Stimulated activated CD4-positive, alpha-beta T cell treated with anti-CD3 and anti-CD28 coated beads, Interleukin-15, amount 100 ng/mL, for 48 hours (primary cell): ENCODE measurements at regions not wholly inside any gene's neighbourhood (a gene's known extent, or its start where the extent isn't known, plus 50 kb on each side); places are given as distances from the start of the nearest gene placed in this dataset.

Experiments used
- DNase-seq, 2 donors: peaks; one replicate each; pipeline ENCODE4 v3.0.0-alpha.2; 2020; ENCODE audit warnings: low read depth in 2 of 2

DNA sequence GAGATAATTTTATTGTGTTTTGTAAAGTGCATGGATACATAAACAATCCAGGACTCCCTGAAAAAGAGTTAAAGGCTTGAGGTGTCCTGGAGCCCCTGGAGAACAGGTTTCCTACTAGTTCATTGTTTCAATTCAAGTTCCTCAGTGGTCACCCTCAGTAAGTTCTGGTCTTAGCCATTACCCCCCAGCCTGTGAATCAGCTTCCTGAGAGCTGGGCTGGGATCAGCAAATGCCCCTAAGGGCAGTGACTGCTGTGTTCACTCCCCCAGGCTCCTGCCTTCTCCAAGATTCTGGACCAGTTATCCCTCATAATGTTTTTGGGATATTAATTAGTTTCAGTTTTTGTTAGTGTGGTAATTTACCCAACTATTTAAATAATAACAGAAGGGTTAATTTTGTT, 151.6 kb upstream of the PRSS58 start:
- no peak for DNase-seq

DNA sequence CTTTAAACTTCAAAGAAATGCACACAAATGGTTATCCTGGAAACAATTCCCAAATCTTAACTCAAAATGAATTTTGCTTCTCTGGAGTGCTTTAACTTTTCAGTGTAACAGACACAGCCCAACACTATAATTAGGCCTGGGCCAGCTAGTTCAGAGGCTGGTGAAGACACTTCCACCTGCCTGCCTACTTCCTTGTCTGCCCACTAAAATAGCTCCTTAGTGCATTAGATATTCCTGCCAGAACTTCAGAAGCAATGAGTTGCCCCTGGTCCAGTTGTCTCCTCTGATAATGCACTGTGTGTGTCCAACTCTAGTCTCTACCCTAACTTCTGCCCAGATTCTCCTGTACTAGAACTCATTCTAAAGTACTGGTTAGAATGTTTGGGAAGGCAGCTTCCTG, 150.9 kb upstream of the PRSS58 start:
- no peak for DNase-seq

GRCh38 chr7:142407939-142408570, 150.2 kb upstream of the PRSS58 start:
- DNase-seq, result no peak

DNA sequence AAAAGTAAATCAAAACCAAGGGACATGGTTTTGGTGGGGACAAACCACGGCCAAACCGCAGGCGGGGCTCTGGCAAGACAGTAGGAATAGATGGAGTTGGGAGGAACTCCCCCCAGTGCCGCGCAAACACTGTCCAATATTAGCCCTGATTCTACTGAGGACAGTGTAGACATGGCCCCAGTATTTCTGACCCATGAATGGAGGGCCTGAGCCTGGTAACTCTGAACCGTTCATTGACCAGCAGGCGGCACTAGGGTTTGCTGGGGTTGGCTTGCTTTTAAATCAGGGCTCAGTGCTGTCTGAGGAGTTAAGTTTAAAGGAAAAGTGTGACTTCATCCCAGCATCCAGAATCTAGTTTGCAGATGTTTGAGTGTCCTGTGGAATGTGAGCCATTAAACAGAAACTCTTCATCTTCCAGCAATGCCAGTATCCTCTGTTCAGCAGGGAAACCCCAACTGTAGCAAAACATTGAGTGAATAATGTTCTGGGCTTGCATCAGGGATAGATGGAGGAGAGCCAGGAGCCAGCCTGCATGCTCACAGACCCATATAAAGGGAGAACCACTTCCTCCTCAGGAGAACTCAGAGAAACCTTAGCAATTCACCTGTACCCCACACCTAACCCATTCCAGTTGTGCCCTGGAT, 147.4 kb upstream of the PRSS58 start:
- DNase-seq, result no peak

DNA sequence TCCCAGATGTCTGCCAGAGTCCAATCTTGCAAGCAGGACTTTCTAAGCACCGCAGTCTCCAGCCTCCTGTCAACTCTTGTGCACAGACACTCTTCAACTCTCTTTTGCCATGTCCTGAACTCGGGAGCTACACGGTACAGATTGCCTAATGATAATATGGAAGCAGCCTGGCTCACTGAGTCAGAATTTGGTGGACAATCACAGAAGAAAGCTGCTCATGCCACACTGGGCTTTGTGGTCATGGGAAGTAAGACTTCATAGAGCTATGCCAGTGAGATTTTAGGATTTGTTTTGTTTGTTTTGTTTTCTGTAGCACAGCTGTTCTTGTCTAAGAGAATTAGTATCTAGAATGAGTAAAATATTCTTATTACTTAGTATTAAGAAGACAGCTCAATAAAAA, 144.1 kb upstream of the PRSS58 start:
- DNase-seq, result no peak

GRCh38 chr7:142400042-142400533, 142.2 kb upstream of the PRSS58 start:
- no peak for DNase-seq

GRCh38 chr7:142391191-142391992, 133.5 kb upstream of the PRSS58 start:
- DNase-seq, result peak; percentile 24 to 29

- DNase-seq, result no peak
These were observed 131.7 kb upstream of the PRSS58 start for GRCh38 chr7:142389544-142389943.

DNA sequence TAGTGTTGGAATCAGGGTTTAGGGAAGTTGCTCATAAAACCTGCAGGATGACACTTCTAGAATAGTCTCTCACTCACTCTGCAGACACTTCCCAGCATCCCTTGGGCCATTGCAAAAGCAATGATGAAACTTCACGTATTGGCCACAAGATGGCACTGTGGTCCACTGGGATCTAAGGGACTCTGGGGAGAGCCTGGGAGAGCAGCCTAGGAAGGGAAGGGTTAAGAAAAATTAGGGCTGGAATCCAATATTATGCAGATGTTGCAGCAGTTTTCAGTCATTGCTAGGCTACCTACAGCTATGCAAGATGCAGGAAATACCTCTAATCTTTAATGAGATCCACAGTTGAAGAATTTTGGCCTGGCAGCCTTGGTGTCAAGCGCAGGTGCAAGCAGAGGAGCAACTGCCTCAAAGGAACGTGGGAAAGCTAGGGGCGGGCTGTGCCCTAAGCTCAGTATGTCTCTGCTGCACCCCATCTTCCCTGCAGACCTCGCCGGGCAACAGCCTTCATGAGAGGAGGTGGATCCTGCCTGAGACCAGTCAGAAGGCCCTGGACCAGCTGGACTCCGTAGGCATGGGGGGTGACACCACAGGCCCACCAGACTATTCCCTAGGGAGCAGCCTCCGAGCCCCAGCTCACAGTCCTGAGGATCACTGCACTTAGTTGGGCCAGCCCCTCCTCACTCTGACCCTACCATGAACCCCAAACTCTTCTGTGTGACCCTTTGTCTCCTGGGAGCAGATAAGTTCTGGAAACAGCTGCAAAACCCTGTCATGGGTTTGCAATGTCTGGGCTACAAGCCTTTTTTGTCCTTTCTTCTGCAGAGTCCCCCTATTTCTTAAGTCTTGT, 127.9 kb upstream of the PRSS58 start:
- no peak for DNase-seq

DNA sequence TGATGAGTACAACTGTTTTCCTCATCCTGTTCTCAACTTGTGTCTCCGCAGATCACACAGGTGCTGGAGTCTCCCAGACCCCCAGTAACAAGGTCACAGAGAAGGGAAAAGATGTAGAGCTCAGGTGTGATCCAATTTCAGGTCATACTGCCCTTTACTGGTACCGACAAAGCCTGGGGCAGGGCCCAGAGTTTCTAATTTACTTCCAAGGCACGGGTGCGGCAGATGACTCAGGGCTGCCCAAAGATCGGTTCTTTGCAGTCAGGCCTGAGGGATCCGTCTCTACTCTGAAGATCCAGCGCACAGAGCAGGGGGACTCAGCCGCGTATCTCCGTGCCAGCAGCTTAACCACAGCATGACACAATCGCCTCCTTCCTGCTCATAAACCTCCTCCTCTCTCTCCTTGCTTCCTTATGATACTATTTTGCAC, 126.7 kb upstream of the PRSS58 start:
- DNase-seq, result peak; percentile 30 to 37

- DNase-seq, result no peak
These were observed 126.1 kb upstream of the PRSS58 start for GRCh38 chr7:142383841-142384492.

- DNase-seq, result no peak
These were observed 124.0 kb upstream of the PRSS58 start for GRCh38 chr7:142381727-142382390.

DNA sequence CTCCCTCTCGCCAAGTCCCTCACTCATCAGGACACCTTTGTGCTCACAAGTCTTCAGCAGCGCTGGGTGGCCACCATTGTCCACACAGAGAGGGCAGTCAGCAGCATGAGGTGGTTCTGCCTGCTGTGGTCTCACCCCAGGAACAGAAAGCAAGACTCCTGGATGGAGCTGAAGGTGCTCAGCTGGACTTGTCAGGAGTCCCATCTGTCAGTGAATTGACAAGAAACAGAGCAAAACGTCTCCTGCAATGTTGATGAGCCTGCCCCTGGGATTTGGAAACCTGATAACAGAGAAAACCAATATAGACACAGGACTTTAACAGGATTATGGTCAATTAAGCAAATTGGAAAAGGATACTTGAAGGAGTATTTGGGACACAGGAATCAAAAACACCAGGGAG, 122.2 kb upstream of the PRSS58 start:
- DNase-seq, result no peak

DNA sequence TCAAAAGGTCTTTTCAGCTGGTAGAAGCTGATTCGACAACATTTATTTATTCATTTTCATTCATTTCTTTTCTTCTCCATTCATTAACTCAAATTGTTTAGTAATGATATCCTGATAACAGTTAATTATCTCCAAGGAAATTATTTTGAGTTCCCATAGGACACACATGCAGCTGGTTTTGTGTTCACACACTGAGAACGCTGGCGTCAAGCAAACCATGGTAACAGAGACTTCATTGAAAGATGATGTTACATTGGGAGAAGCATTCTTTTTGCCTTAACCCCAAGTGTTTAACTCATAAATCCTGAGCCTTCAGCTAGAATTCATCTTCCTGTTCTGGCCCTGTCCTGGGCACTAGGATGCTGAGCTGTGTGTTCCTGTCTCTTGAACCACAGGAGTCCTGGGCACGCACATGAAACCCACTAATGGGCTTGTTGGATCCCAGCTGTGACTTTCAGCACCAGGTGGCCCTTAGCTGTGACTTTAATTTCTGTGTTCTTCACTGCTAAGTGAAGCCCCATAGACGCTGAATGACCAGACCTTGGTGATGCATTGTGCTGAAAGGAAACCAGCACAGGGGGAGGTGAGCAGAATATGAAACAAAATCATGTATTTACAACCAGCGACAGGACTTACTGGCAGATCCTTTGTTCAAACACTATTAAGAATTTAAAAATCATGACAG, 121.5 kb upstream of the PRSS58 start:
- no peak for DNase-seq

DNA sequence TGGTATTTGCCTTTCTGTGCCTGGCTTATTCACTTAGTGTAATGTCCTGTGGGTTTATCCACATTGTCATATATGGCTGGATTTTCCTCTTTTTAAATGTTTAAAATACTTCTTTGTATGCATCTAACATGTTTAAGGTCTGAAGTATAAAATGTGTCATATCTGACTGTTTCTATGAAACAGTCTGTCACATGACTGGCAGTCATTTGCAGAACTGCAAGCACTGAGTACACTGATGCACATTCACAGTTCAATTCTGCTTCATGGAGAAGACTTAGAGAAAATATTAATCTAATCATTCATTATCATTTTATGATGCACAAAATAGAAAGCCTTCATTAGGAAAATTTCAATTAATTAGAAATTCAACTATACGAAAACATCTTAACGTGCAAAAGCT, 119.7 kb upstream of the PRSS58 start:
- no peak for DNase-seq

DNA sequence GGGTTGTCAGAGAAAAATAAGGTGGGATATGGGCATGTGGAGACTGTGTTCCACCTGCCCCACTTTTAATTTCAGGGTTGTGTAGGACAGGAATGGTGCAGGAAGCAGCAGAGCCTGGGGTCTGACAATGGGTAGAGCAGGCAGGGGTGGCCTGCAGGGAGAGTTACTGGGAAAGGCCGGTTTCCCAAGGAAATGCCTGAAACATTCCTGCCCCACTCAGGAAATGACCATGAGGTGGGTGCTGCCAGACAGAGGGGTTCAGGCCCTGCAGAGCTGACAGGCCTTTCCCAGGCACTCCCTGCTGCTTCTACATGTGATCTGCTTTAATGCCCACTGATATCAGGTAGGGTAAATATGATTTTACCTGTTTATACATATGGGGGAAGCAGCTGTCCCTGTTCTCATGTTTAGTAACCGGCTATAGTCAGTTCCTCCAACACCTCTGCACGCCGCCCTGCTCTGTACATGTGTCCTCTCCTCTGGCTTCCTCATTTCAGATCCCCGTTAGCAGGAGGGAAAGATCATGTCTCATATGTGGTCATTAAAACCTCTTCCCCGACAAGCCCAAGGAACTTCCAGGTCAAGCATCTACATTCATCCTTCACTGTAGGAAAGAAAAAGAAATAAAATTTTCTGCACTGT, 118.6 kb upstream of the PRSS58 start:
- DNase-seq, result no peak

GRCh38 chr7:142375710-142376313, 118.0 kb upstream of the PRSS58 start:
- no peak for DNase-seq

GRCh38 chr7:142372727-142373126, 114.9 kb upstream of the PRSS58 start:
- DNase-seq, result no peak
